Fibroblast of lung (primary cell): ENCODE measurements at regions not wholly inside any gene's neighbourhood (a gene's known extent, or its start where the extent isn't known, plus 50 kb on each side); places are given as distances from the start of the nearest gene placed in this dataset.
A peak's percentile ranks its signal among the peaks of the same experiment; 100 is the strongest.

Source experiments
- DNase-seq, 2 donors: peaks; one replicate each; pipeline versions ENCODE4 v3.0.0 to v3.0.0-alpha.2; 2010; ENCODE audit warnings: low read depth in 2 of 2
- H2AFZ ChIP-seq: 2 replicates; pipeline ENCODE4 v1.5.1; 2012; ENCODE audit warnings: low read length, control low read depth, inconsistent platforms
- H3K27ac ChIP-seq: 2 replicates; pipeline ENCODE4 v1.5.1; 2011; ENCODE audit warnings: low read length, control low read depth; ENCODE audit not compliant: insufficient read depth
- H3K27me3 ChIP-seq: 2 replicates; pipeline ENCODE4 v1.5.1; 2011; ENCODE audit warnings: mild to moderate bottlenecking, low read length; ENCODE audit not compliant: control insufficient read depth, insufficient read depth
- H3K36me3 ChIP-seq: 2 replicates; pipeline ENCODE4 v1.5.1; 2011; ENCODE audit warnings: low read length; ENCODE audit not compliant: control insufficient read depth, insufficient read depth
- H3K4me1 ChIP-seq: 2 replicates; pipeline ENCODE4 v1.5.1; 2011; ENCODE audit warnings: low read length; ENCODE audit not compliant: control insufficient read depth, insufficient read depth; ENCODE audit errors: extremely low read depth
- H3K4me2 ChIP-seq: 2 replicates; pipeline ENCODE4 v1.5.1; 2011; ENCODE audit warnings: low read length, control low read depth; ENCODE audit not compliant: insufficient read depth; ENCODE audit errors: extremely low read depth
- H3K4me3 ChIP-seq, 4 experiments: fragments of 200-600 bp in 1 of 4; sonication (generic) in 1 of 4; replicated peaks in 1 of 4; 2 replicates each; pipeline ENCODE4 v1.5.1; 2011 to 2016; ENCODE audit warnings: low read length in 4 of 4, low read depth in 3 of 4, mild to moderate bottlenecking in 3 of 4, control low read depth in 2 of 4, inconsistent platforms in 1 of 4, mixed read lengths in 1 of 4; ENCODE audit not compliant: insufficient read depth in 1 of 4; ENCODE audit errors: control extremely low read depth in 1 of 4
- H3K79me2 ChIP-seq: 2 replicates; pipeline ENCODE4 v1.5.1; 2012; ENCODE audit warnings: mild to moderate bottlenecking, low read length, inconsistent platforms; ENCODE audit not compliant: control insufficient read depth, insufficient read depth
- H3K9ac ChIP-seq: 2 replicates; pipeline ENCODE4 v1.5.1; 2011; ENCODE audit warnings: mild to moderate bottlenecking, low read length, control low read depth; ENCODE audit not compliant: insufficient read depth
- H3K9me3 ChIP-seq: 2 replicates; pipeline ENCODE4 v1.5.1; 2012; ENCODE audit warnings: low read depth, low read length; ENCODE audit not compliant: control insufficient read depth, insufficient read depth
- H4K20me1 ChIP-seq: 2 replicates; pipeline ENCODE4 v1.5.1; 2011; ENCODE audit warnings: low read length; ENCODE audit not compliant: control insufficient read depth, insufficient read depth; ENCODE audit errors: extremely low read depth
- EZH2 ChIP-seq: IDR thresholded peaks from 2 replicates; pipeline ENCODE4 v1.5.1; 2012; ENCODE audit warnings: low read length, control low read depth, mild to moderate bottlenecking; ENCODE audit errors: missing control alignments
- TF ChIP-seq, protein P1 (sequence below), 2 donors: IDR thresholded peaks in 1 of 2; conservative IDR thresholded peaks in 1 of 2; 1 replicate in 1 of 2; 2 replicates in 1 of 2; pipeline ENCODE4 v1.5.1; 2011 to 2012; ENCODE audit warnings: low read length in 2 of 2, control low read depth in 1 of 2, inconsistent platforms in 1 of 2, low read depth in 1 of 2, mild to moderate bottlenecking in 1 of 2

DNA sequence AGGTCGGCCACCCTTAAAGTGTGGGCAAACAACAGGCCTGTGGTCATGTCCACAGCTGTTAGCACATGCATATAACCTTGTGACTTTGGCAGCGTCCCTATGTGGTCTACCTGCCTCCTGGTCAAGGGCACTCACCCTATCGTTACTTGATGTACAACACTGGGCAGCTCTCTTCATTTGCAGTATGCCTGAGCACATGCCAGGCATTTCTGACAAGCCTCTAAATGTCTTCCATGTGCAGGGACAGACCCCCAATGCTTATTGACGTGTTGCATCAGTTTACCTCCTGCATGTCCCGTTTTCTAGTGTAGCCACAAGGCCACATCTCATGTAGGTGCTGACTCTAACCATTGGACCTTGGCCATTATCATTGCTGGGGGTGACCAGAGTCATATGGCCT, 731.7 kb upstream of the MIR17HG start:
- no peaks in the 10 kb centered on the region for H3K36me3 ChIP-seq
- no peaks in the 10 kb centered on the region for H3K9me3 ChIP-seq
- DNase-seq, result no peak
- H3K9ac ChIP-seq, result no peak overlapping the region
- H2AFZ ChIP-seq, result no peak overlapping the region
- TF ChIP-seq EZH2, result no peak
- TF ChIP-seq, protein P1, sequence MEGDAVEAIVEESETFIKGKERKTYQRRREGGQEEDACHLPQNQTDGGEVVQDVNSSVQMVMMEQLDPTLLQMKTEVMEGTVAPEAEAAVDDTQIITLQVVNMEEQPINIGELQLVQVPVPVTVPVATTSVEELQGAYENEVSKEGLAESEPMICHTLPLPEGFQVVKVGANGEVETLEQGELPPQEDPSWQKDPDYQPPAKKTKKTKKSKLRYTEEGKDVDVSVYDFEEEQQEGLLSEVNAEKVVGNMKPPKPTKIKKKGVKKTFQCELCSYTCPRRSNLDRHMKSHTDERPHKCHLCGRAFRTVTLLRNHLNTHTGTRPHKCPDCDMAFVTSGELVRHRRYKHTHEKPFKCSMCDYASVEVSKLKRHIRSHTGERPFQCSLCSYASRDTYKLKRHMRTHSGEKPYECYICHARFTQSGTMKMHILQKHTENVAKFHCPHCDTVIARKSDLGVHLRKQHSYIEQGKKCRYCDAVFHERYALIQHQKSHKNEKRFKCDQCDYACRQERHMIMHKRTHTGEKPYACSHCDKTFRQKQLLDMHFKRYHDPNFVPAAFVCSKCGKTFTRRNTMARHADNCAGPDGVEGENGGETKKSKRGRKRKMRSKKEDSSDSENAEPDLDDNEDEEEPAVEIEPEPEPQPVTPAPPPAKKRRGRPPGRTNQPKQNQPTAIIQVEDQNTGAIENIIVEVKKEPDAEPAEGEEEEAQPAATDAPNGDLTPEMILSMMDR (conservative IDR thresholded peaks at IDR 0.05 in 1 of 2, IDR thresholded peaks at IDR 0.05 in 1 of 2; ENCODE audit: low read depth in 1 of 2, low read length in 2 of 2), result no peak
- H3K4me3 ChIP-seq, result no peak overlapping the region
- H3K79me2 ChIP-seq, result no peaks in the 10 kb centered on the region
- no peaks in the 10 kb centered on the region for H3K27me3 ChIP-seq
- no peak overlapping the region for H3K4me2 ChIP-seq
- H3K27ac ChIP-seq, result no peak overlapping the region
- no peaks in the 10 kb centered on the region for H4K20me1 ChIP-seq
- no peaks in the 10 kb centered on the region for H3K4me1 ChIP-seq

DNA sequence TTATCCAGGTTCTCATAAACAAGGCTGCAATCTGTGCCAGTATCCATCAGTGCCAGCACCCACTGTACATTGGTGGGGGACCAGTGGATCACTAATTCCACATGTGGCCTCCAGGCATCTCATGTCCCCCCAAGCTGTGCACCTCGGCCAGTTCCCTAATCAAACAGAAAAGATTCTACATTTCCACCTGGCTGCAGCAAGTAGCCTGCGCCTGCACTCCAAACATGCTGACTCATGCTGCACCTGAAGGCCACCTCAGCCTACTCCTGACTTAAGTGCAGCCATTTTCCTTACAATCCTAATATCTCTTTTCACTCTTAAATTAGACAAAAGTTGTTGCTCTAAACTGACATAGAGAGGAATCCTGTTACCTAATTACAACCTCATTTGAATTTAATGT, 729.4 kb upstream of the MIR17HG start:
- H3K79me2 ChIP-seq, result no peaks in the 10 kb centered on the region
- H3K9ac ChIP-seq, result no peak overlapping the region
- H3K4me3 ChIP-seq, result no peak overlapping the region
- H4K20me1 ChIP-seq, result no peaks in the 10 kb centered on the region
- H3K36me3 ChIP-seq, result no peaks in the 10 kb centered on the region
- no peaks in the 10 kb centered on the region for H3K4me1 ChIP-seq
- DNase-seq, result no peak
- no peak overlapping the region for H3K27ac ChIP-seq
- H3K4me2 ChIP-seq, result no peak overlapping the region
- no peak overlapping the region for H2AFZ ChIP-seq
- no peaks in the 10 kb centered on the region for H3K27me3 ChIP-seq
- TF ChIP-seq EZH2, result no peak
- TF ChIP-seq, protein P1 (conservative IDR thresholded peaks at IDR 0.05 in 1 of 2, IDR thresholded peaks at IDR 0.05 in 1 of 2; ENCODE audit: low read depth in 1 of 2, low read length in 2 of 2), result no peak
- H3K9me3 ChIP-seq, result no peaks in the 10 kb centered on the region

- H3K4me3 ChIP-seq, result no peak overlapping the region
- H3K4me2 ChIP-seq, result no peak overlapping the region
- no peak overlapping the region for H3K27ac ChIP-seq
- no peaks in the 10 kb centered on the region for H4K20me1 ChIP-seq
- TF ChIP-seq, protein P1 (conservative IDR thresholded peaks at IDR 0.05 in 1 of 2, IDR thresholded peaks at IDR 0.05 in 1 of 2; ENCODE audit: low read depth in 1 of 2, low read length in 2 of 2), result no peak
- no peak for TF ChIP-seq EZH2
- no peaks in the 10 kb centered on the region for H3K79me2 ChIP-seq
- no peak overlapping the region for H2AFZ ChIP-seq
- no peaks in the 10 kb centered on the region for H3K36me3 ChIP-seq
- no peak overlapping the region for H3K9ac ChIP-seq
- no peaks in the 10 kb centered on the region for H3K9me3 ChIP-seq
- H3K27me3 ChIP-seq, result no peaks in the 10 kb centered on the region
- no peaks in the 10 kb centered on the region for H3K4me1 ChIP-seq
- DNase-seq, result peak in 1 of 2 donors; percentile 66
Measured at GRCh38 chr13:90622541-90622940, 724.9 kb upstream of the MIR17HG start.
